MCF 10A (cell line): ENCODE measurements at regions not wholly inside any gene's neighbourhood (a gene's known extent, or its start where the extent isn't known, plus 50 kb on each side); places are given as distances from the start of the nearest gene placed in this dataset.
A peak's percentile ranks its signal among the peaks of the same experiment; 100 is the strongest.
"Not testable (repeated sequence)": the region's sequence is repeated elsewhere in the genome, so short reads cannot be mapped to it uniquely, and the experiment has no call there.

Source experiments
- BruUV-seq: library from RNA; stranded (reverse); fragments of 400-500 nt; replicated peaks from 2 replicates; lab custom pipeline; 2021; lab: Mats Ljungman, UMichigan
- CTCF ChIA-PET: fragments of 300-600 bp; sonication (Branson Sonifier 250); formaldehyde crosslinking; extraction: SDS; loops from one replicate; lab custom pipeline; 2021; ENCODE audit warnings: antibody characterized with exemption, inconsistent platforms; lab: Yijun Ruan, JAX
- POLR2A ChIA-PET: fragments of 300-600, 350-650 bp; sonication (Branson Sonifier 250); formaldehyde crosslinking; extraction: SDS; loops from one replicate; lab custom pipeline; 2020; ENCODE audit warnings: antibody characterized with exemption, inconsistent platforms; lab: Yijun Ruan, JAX
- DNase-seq: peaks from one replicate; pipeline ENCODE4 v3.0.0-alpha.2; 2018; ENCODE audit not compliant: unreplicated experiment
- H3K27ac Mint-ChIP-seq: one replicate; pipeline ENCODE4 v1.8.0; 2022; ENCODE audit warnings: mild to moderate bottlenecking, low read depth, mixed read lengths; ENCODE audit not compliant: unreplicated experiment
- H3K27me3 Mint-ChIP-seq: one replicate; pipeline ENCODE4 v1.8.0; 2022; ENCODE audit warnings: mixed read lengths; ENCODE audit not compliant: insufficient read depth, unreplicated experiment
- H3K36me3 Mint-ChIP-seq: one replicate; pipeline ENCODE4 v1.8.0; 2022; ENCODE audit warnings: mild to moderate bottlenecking, moderate library complexity, mixed read lengths; ENCODE audit not compliant: insufficient read depth, unreplicated experiment
- H3K4me1 Mint-ChIP-seq: one replicate; pipeline ENCODE4 v1.8.0; 2022; ENCODE audit warnings: mixed read lengths; ENCODE audit not compliant: insufficient read depth, unreplicated experiment
- H3K4me3 Mint-ChIP-seq: one replicate; pipeline ENCODE4 v1.8.0; 2022; ENCODE audit warnings: mild to moderate bottlenecking, moderate library complexity, mixed read lengths; ENCODE audit not compliant: unreplicated experiment
- H3K9me3 Mint-ChIP-seq: one replicate; pipeline ENCODE4 v1.8.0; 2022; ENCODE audit warnings: mixed read lengths; ENCODE audit not compliant: unreplicated experiment
- CTCF ChIP-seq: fragments of 200-600 bp; IDR thresholded peaks from one replicate; pipeline ENCODE4 v1.8.0; 2022; ENCODE audit warnings: antibody characterized with exemption, mild to moderate bottlenecking; ENCODE audit not compliant: unreplicated experiment
- intact Hi-C: fragments of 100-400 bp; cut with micrococcal nuclease; formaldehyde crosslinking; loops from 2 replicates; pipeline ENCODE4 v1.14.1; 2022

GRCh38 chr1:222385262-222385661 is 162.6 kb downstream of the HHIPL2 start:
- no peaks in the 10 kb centered on the region for H3K27me3 Mint-ChIP-seq
- intact Hi-C loops, result no loop called here
- H3K4me3 Mint-ChIP-seq, result no peak overlapping the region
- ChIA-PET CTCF (no interaction called here), POLR2A (no interaction called here)
- H3K27ac Mint-ChIP-seq, result no peak overlapping the region
- no peak for DNase-seq
- peaks cover 2% of the 10 kb centered on the region for H3K4me1 Mint-ChIP-seq
- H3K36me3 Mint-ChIP-seq, result no peaks in the 10 kb centered on the region
- no TSS peak for BruUV-seq
- TF ChIP-seq CTCF, result no peak
- H3K9me3 Mint-ChIP-seq, result no peaks in the 10 kb centered on the region

GRCh38 chr1:222384531-222384930 is 163.4 kb downstream of the HHIPL2 start:
- DNase-seq, result no peak
- Mint-ChIP-seq H3K9me3 (no peaks in the 10 kb centered on the region), H3K27me3 (no peaks in the 10 kb centered on the region), H3K4me1 (no peaks in the 10 kb centered on the region), H3K36me3 (no peaks in the 10 kb centered on the region), H3K27ac (no peak overlapping the region), H3K4me3 (no peak overlapping the region)
- POLR2A ChIA-PET, result no interaction called here
- TF ChIP-seq CTCF, result no peak
- CTCF ChIA-PET, result no interaction called here
- BruUV-seq, result no TSS peak
- intact Hi-C loops, result no loop called here

GRCh38 chr1:222382171-222382570 is 165.7 kb downstream of the HHIPL2 start:
- Mint-ChIP-seq H3K27ac (no peak overlapping the region), H3K4me1 (no peaks in the 10 kb centered on the region), H3K27me3 (no peaks in the 10 kb centered on the region), H3K4me3 (no peak overlapping the region), H3K36me3 (no peaks in the 10 kb centered on the region), H3K9me3 (no peaks in the 10 kb centered on the region)
- no TSS peak for BruUV-seq
- intact Hi-C loops, result no loop called here
- DNase-seq, result peak; percentile 24
- TF ChIP-seq CTCF, result no peak
- CTCF ChIA-PET, result interaction anchor here (0.5 to 0.7 kb wide), 2 partner anchors 73 to 1715 kb away, joined by 3 read pairs; no protein-coding TSS in a partner anchor
- POLR2A ChIA-PET, result no interaction called here

- no peak for TF ChIP-seq CTCF
- no peaks in the 10 kb centered on the region for H3K4me1 Mint-ChIP-seq
- intact Hi-C loops, result no loop called here
- H3K36me3 Mint-ChIP-seq, result no peaks in the 10 kb centered on the region
- no peak for DNase-seq
- ChIA-PET CTCF (interaction anchor here (0.6 to 0.7 kb wide), 2 partner anchors 8 to 178 kb away, joined by 3 read pairs; no protein-coding TSS in a partner anchor), POLR2A (no interaction called here)
- no TSS peak for BruUV-seq
- H3K27ac Mint-ChIP-seq, result no peak overlapping the region
- H3K9me3 Mint-ChIP-seq, result no peaks in the 10 kb centered on the region
- H3K4me3 Mint-ChIP-seq, result no peak overlapping the region
- H3K27me3 Mint-ChIP-seq, result no peaks in the 10 kb centered on the region
Observed at GRCh38 chr1:222377428-222378088, 170.3 kb downstream of the HHIPL2 start.

GRCh38 chr1:222376791-222377190 is 171.1 kb downstream of the HHIPL2 start:
- intact Hi-C loops, H3K36me3 Mint-ChIP-seq, H3K9me3 Mint-ChIP-seq, H3K4me3 Mint-ChIP-seq, BruUV-seq, H3K4me1 Mint-ChIP-seq, DNase-seq, POLR2A ChIA-PET, H3K27ac Mint-ChIP-seq, H3K27me3 Mint-ChIP-seq: not testable (repeated sequence)
- CTCF ChIA-PET, result interaction anchor here (0.7 kb wide), 1 partner anchor 177 kb away, joined by 3 read pairs; no protein-coding TSS in a partner anchor
